HS-5 (cell line): ENCODE measurements at regions not wholly inside any gene's neighbourhood (a gene's known extent, or its start where the extent isn't known, plus 50 kb on each side); places are given as distances from the start of the nearest gene placed in this dataset.
"Not testable (repeated sequence)": the region's sequence is repeated elsewhere in the genome, so short reads cannot be mapped to it uniquely, and the experiment has no call there.

Source experiments
- DNase-seq: peaks from one replicate; pipeline ENCODE4 v3.0.0-alpha.2; 2012; ENCODE audit warnings: low read depth

- DNase-seq, result peak; percentile 64
Measured at GRCh38 chr17:69672924-69673323, 258.4 kb downstream of the MAP2K6 start.

DNA sequence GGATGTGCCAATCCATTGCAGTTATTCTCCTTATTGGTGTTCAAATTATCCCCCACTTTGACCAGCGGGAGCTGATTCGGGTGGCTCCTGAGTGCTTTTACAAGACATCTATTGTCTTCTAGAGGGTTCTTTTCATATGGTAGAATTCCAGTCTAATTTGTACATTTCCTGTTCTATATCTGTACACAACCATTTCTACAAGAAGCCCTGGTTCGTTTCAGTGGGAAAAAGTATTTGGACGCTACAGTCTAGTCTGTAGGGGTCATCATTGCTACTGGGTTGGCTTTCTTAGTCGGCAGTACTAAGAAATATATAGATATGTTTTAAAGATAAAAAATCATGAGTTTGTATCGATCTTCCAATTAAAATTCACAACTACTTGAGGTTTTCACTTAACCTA is 262.6 kb downstream of the MAP2K6 start:
- no peak for DNase-seq

DNA sequence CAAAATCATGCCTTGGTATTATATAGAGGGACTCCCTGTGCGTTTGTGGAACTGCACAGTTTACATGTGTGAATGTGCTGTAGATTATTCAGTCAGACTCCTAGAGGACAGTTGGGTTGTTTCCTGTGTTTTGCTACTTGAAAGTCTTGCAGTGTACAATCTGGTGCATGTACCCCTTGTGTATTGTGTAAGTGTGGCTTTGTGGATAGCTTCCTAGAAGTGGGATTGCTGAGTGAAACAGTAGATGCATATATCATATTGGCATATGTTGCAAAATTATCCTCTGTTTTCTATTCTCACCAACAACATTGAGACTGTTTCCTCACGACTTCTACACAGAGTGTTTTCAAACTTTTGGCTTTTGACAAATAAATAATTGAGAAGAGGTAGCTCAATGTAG is 263.7 kb downstream of the MAP2K6 start:
- DNase-seq, result no peak

- no peak for DNase-seq
Measured at GRCh38 chr17:69679829-69680228, 265.3 kb downstream of the MAP2K6 start.

DNA sequence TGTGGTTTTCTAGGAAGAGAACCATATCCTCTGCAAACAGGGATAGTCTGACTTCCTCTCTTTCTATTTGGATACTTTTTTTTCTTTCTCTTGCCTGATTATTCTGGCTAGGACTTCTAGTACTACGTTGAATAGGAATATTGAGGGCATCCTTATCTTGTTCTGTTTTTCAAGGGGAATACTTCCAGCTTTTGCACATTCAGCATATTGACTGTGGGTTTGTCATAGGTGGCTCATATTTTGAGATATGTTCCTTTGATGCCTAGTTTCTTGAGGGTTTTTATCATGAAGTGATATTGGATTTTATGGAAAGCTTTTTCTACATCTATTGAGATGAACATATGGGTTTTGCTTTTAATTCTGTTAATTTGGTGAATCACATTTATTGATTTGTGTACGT is 269.8 kb downstream of the MAP2K6 start:
- no peak for DNase-seq

DNA sequence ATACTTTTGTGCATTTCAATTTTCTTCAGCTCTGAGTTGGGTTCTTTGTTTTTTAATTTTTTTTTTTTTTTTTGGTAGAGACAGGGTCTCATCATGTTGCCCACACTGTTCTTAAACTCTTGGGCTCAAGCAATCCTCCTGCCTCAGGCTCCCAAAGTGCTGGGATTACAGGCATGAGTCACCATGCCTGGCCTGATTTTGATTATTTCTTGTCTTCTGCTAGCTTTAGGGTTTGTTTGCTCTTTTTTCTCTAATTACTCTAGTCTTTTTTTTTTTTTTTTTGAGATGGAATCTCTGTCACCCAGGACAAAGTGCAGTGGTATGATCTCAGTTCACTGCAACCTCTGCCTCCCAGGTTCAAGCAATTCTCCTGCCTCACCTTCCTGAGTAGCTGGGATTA is 270.7 kb downstream of the MAP2K6 start:
- DNase-seq, result not testable (repeated sequence)

DNA sequence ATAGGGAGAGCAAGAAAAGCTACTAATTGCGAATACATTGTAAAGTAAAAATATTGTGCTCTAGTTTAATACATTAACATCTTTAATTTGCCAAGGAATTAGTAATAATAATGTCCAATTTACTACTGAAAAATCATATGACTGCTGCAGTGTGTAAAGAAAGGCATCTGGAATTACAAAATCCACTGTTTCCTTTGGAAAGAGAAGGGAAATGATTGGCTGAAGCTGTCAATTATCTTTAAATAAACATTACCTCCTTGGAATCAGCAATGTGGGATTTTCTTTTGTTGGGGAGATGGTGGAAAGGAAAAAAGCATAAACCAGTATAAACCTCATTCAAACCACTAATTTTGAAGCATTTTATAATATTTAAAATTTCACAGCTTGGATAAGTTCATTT is 276.0 kb downstream of the MAP2K6 start:
- DNase-seq, result no peak

DNA sequence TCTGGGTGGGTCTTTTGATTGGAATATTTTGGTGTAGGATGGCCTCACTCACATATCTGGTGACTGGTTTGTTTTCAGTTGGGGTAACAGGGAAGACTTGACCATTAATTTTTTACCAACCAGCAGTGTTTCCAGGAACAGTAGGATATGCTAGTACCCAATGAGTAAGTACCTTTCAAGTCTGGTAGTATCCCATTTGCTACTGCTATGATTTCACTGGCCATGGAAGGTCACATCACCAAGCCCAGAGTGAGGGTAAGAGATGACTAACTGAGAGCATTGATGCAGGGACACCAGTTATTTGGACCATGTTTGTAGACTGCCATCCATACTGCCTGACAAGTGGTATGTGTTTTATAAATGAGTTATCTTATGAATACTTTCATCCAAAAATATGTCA is 277.7 kb downstream of the MAP2K6 start:
- no peak for DNase-seq

- no peak for DNase-seq
Measured at GRCh38 chr17:69695646-69696045, 281.1 kb downstream of the MAP2K6 start.

- no peak for DNase-seq
Measured at GRCh38 chr17:69696650-69697049, 282.2 kb downstream of the MAP2K6 start.

GRCh38 chr17:69698352-69698751 is 283.9 kb downstream of the MAP2K6 start:
- not testable (repeated sequence) for DNase-seq

DNA sequence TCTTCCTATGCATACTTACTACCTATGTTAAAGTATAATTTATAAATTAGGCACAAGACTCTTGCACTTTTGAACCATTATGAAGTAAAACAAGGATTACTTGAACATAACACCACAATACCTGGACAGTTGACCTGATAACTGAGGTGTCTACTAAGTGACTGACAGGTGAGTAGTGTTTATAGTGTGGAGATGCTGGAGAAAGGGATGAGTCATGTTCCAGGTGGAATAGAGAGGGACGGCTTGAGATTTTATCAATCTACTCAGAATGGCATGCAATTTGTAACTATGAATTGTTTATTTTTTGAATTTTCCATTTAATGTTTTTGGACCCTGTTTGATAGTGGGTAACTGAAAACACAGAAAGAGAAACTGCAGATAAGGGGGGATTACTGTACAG is 287.6 kb downstream of the MAP2K6 start:
- DNase-seq, result no peak

GRCh38 chr17:69703751-69704150 is 289.3 kb downstream of the MAP2K6 start:
- no peak for DNase-seq

DNA sequence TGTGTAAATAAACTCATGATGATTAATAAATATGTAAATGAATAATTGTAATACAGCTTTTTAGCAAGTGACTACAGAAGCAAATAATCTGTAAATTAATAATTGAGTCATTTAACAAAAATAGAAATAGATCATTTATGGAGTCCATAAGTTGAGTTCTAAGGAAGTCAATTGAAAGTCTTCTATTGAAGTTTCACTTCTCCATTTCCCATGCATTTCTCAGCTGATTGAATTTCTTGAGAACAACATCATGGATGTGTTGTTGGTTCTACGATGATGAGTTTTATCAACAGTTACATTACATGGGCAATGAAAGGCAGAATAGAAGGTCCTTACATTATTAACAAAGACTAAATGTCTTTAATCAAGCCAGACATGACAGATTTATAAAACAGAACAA is 290.4 kb downstream of the MAP2K6 start:
- DNase-seq, result no peak

DNA sequence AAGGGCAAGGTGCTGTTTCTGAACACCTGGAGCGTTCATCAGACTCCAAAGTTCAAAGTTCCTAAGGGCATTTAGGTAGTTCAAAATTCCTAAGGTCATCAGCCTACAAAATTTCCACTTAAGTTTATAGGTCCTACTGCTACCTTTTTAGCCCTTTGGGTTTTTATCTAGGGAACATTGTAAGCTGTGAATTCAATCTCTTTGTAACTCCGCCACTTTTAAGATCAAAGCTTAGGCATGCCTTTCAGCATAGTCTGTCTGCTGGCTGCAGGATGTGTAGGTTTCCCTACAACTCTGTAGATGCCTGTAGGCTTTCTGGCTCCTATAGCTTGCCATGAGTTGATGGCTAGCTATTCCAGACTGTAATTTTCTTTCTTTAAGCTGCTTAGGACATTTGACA is 291.6 kb downstream of the MAP2K6 start:
- no peak for DNase-seq

- DNase-seq, result no peak
Measured at GRCh38 chr17:69709441-69709840, 294.9 kb downstream of the MAP2K6 start.

DNA sequence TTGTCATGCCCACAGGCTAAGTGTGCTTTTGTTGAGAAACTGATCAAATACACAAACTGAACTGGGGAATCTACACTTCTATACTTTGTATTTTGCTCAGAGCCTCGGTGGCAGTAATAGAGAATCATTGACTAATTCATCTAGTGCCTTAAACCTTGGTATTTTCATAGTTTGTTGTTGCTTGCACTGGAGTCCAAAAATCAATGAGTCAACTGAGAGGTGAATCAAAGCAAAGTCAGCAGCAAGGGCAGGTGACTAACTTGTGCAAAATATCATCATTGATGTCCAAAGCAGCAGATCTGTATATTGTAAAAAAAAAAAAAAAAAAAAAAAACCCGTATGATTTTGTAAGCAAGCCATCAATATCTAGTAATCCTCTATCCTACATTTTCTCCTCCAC is 296.4 kb downstream of the MAP2K6 start:
- no peak for DNase-seq

- DNase-seq, result no peak
Measured at GRCh38 chr17:69711541-69711940, 297.0 kb downstream of the MAP2K6 start.

DNA sequence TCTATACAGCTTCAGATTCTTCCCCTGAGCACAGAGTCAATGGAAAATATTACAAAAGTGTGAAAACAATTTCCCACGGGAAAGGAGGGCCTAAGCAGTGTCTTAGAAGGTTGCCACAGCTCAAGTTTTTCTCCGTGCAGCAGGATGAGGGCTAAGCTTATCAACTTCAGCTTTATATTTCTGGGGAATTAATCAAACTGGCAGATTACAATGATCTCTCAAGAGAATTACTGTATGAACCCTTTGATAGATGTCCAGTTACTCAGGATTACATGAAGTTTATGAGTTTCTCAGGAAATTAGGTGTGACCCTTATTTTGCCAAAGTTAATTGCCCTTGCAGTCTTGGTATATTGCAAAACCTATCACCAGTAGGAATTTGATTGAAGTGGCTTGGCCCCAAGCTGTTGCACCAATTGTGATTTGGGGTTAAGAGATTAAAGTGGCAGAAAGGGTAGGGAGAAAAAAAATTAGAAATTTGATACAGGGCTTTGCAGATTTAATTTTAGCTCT is 298.4 kb downstream of the MAP2K6 start:
- no peak for DNase-seq

GRCh38 chr17:69713815-69714214 is 299.3 kb downstream of the MAP2K6 start:
- no peak for DNase-seq

- DNase-seq, result no peak
Measured at GRCh38 chr17:69714669-69715068, 300.2 kb downstream of the MAP2K6 start.

DNA sequence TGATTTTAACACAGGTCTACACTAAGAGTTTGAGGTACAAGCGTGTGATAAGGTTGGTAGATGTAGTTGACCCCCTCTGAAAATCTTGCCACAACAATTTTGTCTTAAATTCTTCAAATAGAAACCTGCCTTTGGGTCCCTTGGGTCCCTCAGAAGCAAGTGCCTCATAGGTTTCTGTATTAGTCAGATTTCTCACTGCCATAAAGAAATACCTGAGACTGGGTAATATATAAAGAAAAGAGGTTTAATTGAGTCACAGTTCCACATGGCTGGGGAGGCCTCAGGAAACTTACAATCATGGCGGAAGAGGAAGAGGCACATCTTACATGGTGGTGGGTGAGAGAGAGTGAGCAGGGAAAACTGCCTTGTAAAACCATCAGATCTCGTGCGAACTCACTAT is 301.2 kb downstream of the MAP2K6 start:
- DNase-seq, result no peak

GRCh38 chr17:69716556-69716955 is 302.1 kb downstream of the MAP2K6 start:
- no peak for DNase-seq

DNA sequence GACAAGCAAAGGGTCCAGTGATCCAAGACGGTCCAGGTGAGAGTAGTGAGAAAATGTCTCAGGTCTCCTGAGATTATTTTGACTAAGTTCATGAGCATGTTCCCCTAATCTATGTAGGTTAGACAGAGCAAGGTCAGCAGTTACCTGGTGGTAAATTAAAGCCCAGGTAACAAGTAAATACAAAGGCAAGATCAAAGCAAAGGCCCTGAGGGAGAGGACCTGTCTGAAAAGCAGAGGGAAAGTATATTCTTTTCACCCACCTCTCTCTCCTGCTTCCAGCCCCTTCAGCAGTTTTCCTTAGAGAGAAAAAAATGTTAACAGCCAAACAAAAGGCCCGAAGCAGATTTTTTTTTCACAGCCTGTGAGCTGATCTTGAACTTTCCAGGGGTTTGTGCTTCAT is 302.7 kb downstream of the MAP2K6 start:
- DNase-seq, result no peak

GRCh38 chr17:69717819-69718218 is 303.3 kb downstream of the MAP2K6 start:
- no peak for DNase-seq
